Kidney (tissue), 13 donors: ENCODE measurements at regions not wholly inside any gene's neighbourhood (a gene's known extent, or its start where the extent isn't known, plus 50 kb on each side); places are given as distances from the start of the nearest gene placed in this dataset.
"Not testable (repeated sequence)": the region's sequence is repeated elsewhere in the genome, so short reads cannot be mapped to it uniquely, and the experiment has no call there.

Source experiments
- DNase-seq, 5 donors: peaks; one replicate each; pipeline ENCODE4 v3.0.0-alpha.2; 2013 to 2020
- FAIRE-seq: peaks from 2 replicates; lab custom pipeline; 2012; peaks lifted over from hg19 to GRCh38; lab: Jason Lieb, UNC
- H3K27ac ChIP-seq, 2 donors: one replicate each; pipeline ENCODE4 v1.7.0; 2013; ENCODE audit warnings: low read depth in 2 of 2, low read length in 2 of 2, inconsistent platforms in 1 of 2
- H3K27me3 ChIP-seq: one replicate; pipeline ENCODE4 v1.7.1; 2013; ENCODE audit warnings: low read length, inconsistent platforms; ENCODE audit not compliant: control insufficient read depth, insufficient read depth
- H3K36me3 ChIP-seq, 3 donors: one replicate each; pipeline versions ENCODE4 v1.7.0 to v1.7.1; 2013; ENCODE audit warnings: low read length in 3 of 3, control low read depth in 1 of 3, inconsistent platforms in 1 of 3; ENCODE audit not compliant: insufficient read depth in 3 of 3, control insufficient read depth in 2 of 3
- H3K4me1 ChIP-seq, 3 donors: one replicate each; pipeline versions ENCODE4 v1.7.0 to v1.7.1; 2013; ENCODE audit warnings: low read length in 3 of 3, inconsistent platforms in 1 of 3, low read depth in 1 of 3; ENCODE audit not compliant: control insufficient read depth in 2 of 3, insufficient read depth in 2 of 3
- H3K4me3 ChIP-seq, 3 donors: one replicate each; pipeline versions ENCODE4 v1.7.0 to v1.8.1; 2013; ENCODE audit warnings: low read length in 3 of 3, control low read depth in 1 of 3, inconsistent platforms in 1 of 3
- H3K9ac ChIP-seq, 3 donors: one replicate each; pipeline versions ENCODE4 v1.7.0 to v1.7.1; 2013; ENCODE audit warnings: low read length in 3 of 3, control low read depth in 1 of 3, inconsistent platforms in 1 of 3
- H3K9me3 ChIP-seq, 3 donors: one replicate each; pipeline versions ENCODE4 v1.7.0 to v1.7.1; 2013; ENCODE audit warnings: low read length in 3 of 3, control low read depth in 1 of 3, inconsistent platforms in 1 of 3; ENCODE audit not compliant: control insufficient read depth in 2 of 3, insufficient read depth in 1 of 3
- CTCF ChIP-seq: IDR thresholded peaks from 3 replicates; pipeline ENCODE4 v1.5.1; 2012; ENCODE audit warnings: mild to moderate bottlenecking, moderate library complexity, borderline replicate concordance; ENCODE audit not compliant: insufficient read depth; ENCODE audit errors: extremely low read depth
- intact Hi-C: fragments of 100-400 bp; cut with DNase I; formaldehyde crosslinking; loops from one replicate; pipeline ENCODE4 v1.11.1; 2022
- donor health status: control.
- donor health status: control.
- donor health status: control.
- donor health status: control.
- donor health status: control.
- donor health status: DM: yes; HTN: yes; CAD: no.
- donor health status: Normal renal cell carcinoma (clear cell type).

GRCh38 chr11:25793637-25794036, 538.3 kb upstream of the ANO3 start:
- no peaks in the 10 kb centered on the region for H3K4me1 ChIP-seq
- H3K9me3 ChIP-seq, result no peaks in the 10 kb centered on the region
- H3K27me3 ChIP-seq, result no peaks in the 10 kb centered on the region
- no peak for FAIRE-seq
- peak in 1 of 5 donors; percentile 31 for DNase-seq
- H3K36me3 ChIP-seq, result no peaks in the 10 kb centered on the region
- intact Hi-C loops, result no loop called here
- H3K27ac ChIP-seq, result no peak overlapping the region
- no peak overlapping the region for H3K4me3 ChIP-seq
- H3K9ac ChIP-seq, result no peak overlapping the region
- TF ChIP-seq CTCF, result no peak

- DNase-seq, result no peak
- Histone ChIP-seq H3K27me3 (no peaks in the 10 kb centered on the region), H3K36me3 (no peaks in the 10 kb centered on the region), H3K27ac (no peak overlapping the region), H3K9ac (no peak overlapping the region), H3K9me3 (no peaks in the 10 kb centered on the region), H3K4me1 (no peaks in the 10 kb centered on the region), H3K4me3 (no peak overlapping the region)
- no peak for TF ChIP-seq CTCF
- intact Hi-C loops, result no loop called here
- no peak for FAIRE-seq
Observed at GRCh38 chr11:25794804-25795203, 537.1 kb upstream of the ANO3 start.

- no peak for TF ChIP-seq CTCF
- no peak for FAIRE-seq
- intact Hi-C loops, result no loop called here
- H3K4me1 ChIP-seq, result no peaks in the 10 kb centered on the region
- no peaks in the 10 kb centered on the region for H3K36me3 ChIP-seq
- no peak for DNase-seq
- no peaks in the 10 kb centered on the region for H3K27me3 ChIP-seq
- no peaks in the 10 kb centered on the region for H3K9me3 ChIP-seq
- H3K4me3 ChIP-seq, result no peak overlapping the region
- H3K9ac ChIP-seq, result no peak overlapping the region
- no peak overlapping the region for H3K27ac ChIP-seq
Observed at GRCh38 chr11:25816411-25816810, 515.5 kb upstream of the ANO3 start.

GRCh38 chr11:25824688-25825087, 507.2 kb upstream of the ANO3 start:
- DNase-seq (no peak), FAIRE-seq (no peak)
- Histone ChIP-seq H3K27ac (no peak overlapping the region), H3K9ac (no peak overlapping the region), H3K4me3 (no peak overlapping the region), H3K27me3 (no peaks in the 10 kb centered on the region), H3K4me1 (no peaks in the 10 kb centered on the region), H3K36me3 (no peaks in the 10 kb centered on the region), H3K9me3 (no peaks in the 10 kb centered on the region)
- intact Hi-C loops, result no loop called here
- TF ChIP-seq CTCF, result no peak

- H3K4me1 ChIP-seq, H3K27ac ChIP-seq, H3K4me3 ChIP-seq, H3K9ac ChIP-seq, H3K27me3 ChIP-seq, DNase-seq, H3K36me3 ChIP-seq, FAIRE-seq, intact Hi-C loops, H3K9me3 ChIP-seq: not testable (repeated sequence)
Observed at GRCh38 chr11:25831485-25831884, 500.4 kb upstream of the ANO3 start.
